A549 (cell line): ENCODE measurements at regions not wholly inside any gene's neighbourhood (a gene's known extent, or its start where the extent isn't known, plus 50 kb on each side); places are given as distances from the start of the nearest gene placed in this dataset.

Source experiments
- EP300 ChIP-seq, 2 experiments: fragments of >200 bp; sonication (Bioruptor Twin); formaldehyde crosslinking; IDR thresholded peaks; 2 replicates in 1 of 2; 3 replicates in 1 of 2; pipeline ENCODE4 v1.6.1; 2016 to 2017
- MAZ ChIP-seq: fragments of 150-350 bp; IDR thresholded peaks from 2 replicates; pipeline ENCODE4 v1.6.1; 2014; ENCODE audit warnings: antibody characterized with exemption, low read depth, low read length, borderline replicate concordance
- POLR2A ChIP-seq: IDR thresholded peaks from 2 replicates; pipeline ENCODE4 v1.6.1; 2012; ENCODE audit warnings: mild to moderate bottlenecking, low read length
- ZSCAN20 ChIP-seq: fragments of 250-450 bp; sonication (Bioruptor Pico); IDR thresholded peaks from 2 replicates; pipeline ENCODE4 v1.8.0; 2022; ENCODE audit warnings: mild to moderate bottlenecking, moderate library complexity
- TF ChIP-seq, protein P1 (sequence below): fragments of >200 bp; sonication (Bioruptor Twin); formaldehyde crosslinking; IDR thresholded peaks from 3 replicates; pipeline ENCODE4 v1.5.1; 2016

DNA sequence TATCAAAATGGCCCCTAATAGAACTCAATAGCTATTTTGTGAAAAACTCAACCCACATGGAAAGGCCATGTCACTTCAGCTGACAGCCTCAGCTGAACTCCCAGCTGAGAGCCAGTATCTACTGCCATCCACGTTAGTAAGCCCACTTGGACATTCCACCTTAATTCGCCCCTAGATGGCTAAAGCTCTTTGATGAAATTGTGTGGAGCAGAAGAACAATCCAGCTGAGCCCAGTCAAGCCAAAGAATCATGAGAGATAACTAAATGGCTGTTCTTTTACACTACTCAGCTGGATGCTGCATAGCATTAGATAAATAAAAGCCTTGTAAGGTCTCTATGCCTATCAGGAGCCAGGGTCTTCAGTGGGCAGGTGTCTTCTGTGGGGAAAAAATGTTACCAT is 396.8 kb downstream of the AASDHPPT start:
- TF ChIP-seq, protein P1, sequence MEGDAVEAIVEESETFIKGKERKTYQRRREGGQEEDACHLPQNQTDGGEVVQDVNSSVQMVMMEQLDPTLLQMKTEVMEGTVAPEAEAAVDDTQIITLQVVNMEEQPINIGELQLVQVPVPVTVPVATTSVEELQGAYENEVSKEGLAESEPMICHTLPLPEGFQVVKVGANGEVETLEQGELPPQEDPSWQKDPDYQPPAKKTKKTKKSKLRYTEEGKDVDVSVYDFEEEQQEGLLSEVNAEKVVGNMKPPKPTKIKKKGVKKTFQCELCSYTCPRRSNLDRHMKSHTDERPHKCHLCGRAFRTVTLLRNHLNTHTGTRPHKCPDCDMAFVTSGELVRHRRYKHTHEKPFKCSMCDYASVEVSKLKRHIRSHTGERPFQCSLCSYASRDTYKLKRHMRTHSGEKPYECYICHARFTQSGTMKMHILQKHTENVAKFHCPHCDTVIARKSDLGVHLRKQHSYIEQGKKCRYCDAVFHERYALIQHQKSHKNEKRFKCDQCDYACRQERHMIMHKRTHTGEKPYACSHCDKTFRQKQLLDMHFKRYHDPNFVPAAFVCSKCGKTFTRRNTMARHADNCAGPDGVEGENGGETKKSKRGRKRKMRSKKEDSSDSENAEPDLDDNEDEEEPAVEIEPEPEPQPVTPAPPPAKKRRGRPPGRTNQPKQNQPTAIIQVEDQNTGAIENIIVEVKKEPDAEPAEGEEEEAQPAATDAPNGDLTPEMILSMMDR = no peak
- TF ChIP-seq POLR2A (no peak), EP300 (IDR thresholded peaks at IDR 0.05) (no peak), ZSCAN20 (CRISPR knock-in tag) (no peak), MAZ (no peak)
